Gastroesophageal sphincter (tissue), 4 donors: ENCODE measurements at regions not wholly inside any gene's neighbourhood (a gene's known extent, or its start where the extent isn't known, plus 50 kb on each side); places are given as distances from the start of the nearest gene placed in this dataset.

Experiments used
- ATAC-seq: fragments of 150-250 bp; one replicate; pipeline ENCODE4 v1.9.1; 2016; ENCODE audit warnings: mild to moderate bottlenecking, moderate library complexity
- H3K27ac ChIP-seq, 4 donors: fragments of 200-600 bp; sonication (generic) in 3 of 4; 1 replicate in 3 of 4; 2 replicates in 1 of 4; pipeline ENCODE4 v1.5.1; 2016 to 2019
- H3K27me3 ChIP-seq: fragments of 200-600 bp; sonication (generic); one replicate; pipeline ENCODE4 v1.5.1; 2019
- H3K36me3 ChIP-seq, 2 donors: fragments of 200-600 bp; sonication (generic); one replicate each; pipeline ENCODE4 v1.5.1; 2019; ENCODE audit warnings: control low read depth in 1 of 2
- H3K4me1 ChIP-seq, 3 donors: fragments of 200-600 bp; sonication (generic); 1 replicate in 2 of 3; 2 replicates in 1 of 3; pipeline ENCODE4 v1.5.1; 2016 to 2019; ENCODE audit warnings: control low read depth in 2 of 3
- H3K4me3 ChIP-seq, 2 donors: fragments of 200-600 bp; sonication (generic); one replicate each; pipeline ENCODE4 v1.5.1; 2019; ENCODE audit warnings: mild to moderate bottlenecking in 1 of 2, moderate library complexity in 1 of 2
- H3K9me3 ChIP-seq, 3 donors: fragments of 200-600 bp; sonication (generic); one replicate each; pipeline ENCODE4 v1.5.1; 2017 to 2019; ENCODE audit warnings: control low read depth in 2 of 3
- CTCF ChIP-seq, 4 experiments: fragments of 200-600 bp in 2 of 4; fragments of 450-650 bp in 2 of 4; sonication (generic) in 1 of 4; IDR thresholded peaks; one replicate each; pipeline ENCODE4 v1.5.1; 2017 to 2019; ENCODE audit warnings: antibody characterized with exemption in 4 of 4, mild to moderate bottlenecking in 2 of 4, moderate library complexity in 2 of 4
- EP300 ChIP-seq: sonication (generic); formaldehyde crosslinking; IDR thresholded peaks from one replicate; pipeline ENCODE4 v1.6.1; 2017; ENCODE audit warnings: antibody characterized with exemption, mild to moderate bottlenecking
- POLR2A ChIP-seq, 2 donors: fragments of 450-650 bp; IDR thresholded peaks; one replicate each; pipeline ENCODE4 v1.6.1; 2017; ENCODE audit warnings: antibody characterized with exemption in 2 of 2, mild to moderate bottlenecking in 2 of 2, moderate library complexity in 1 of 2
- POLR2AphosphoS5 ChIP-seq: sonication (generic); formaldehyde crosslinking; IDR thresholded peaks from one replicate; pipeline ENCODE4 v1.6.1; 2017; ENCODE audit warnings: antibody characterized with exemption
- WGBS, 2 donors: methylation state at CpG; one replicate each; pipeline ENCODE4 v1.1.5; 2018; ENCODE audit warnings: low coverage in 1 of 2; 5-methylcytosine and 5-hydroxymethylcytosine counted together

- TF ChIP-seq EP300 (no peak), POLR2A (IDR thresholded peaks at IDR 0.05) (no peak), CTCF (IDR thresholded peaks at IDR 0.05) (no peak), POLR2AphosphoS5 (no peak)
- Histone ChIP-seq H3K27ac (no peak overlapping the region), H3K9me3 (no peaks in the 10 kb centered on the region), H3K27me3 (no peaks in the 10 kb centered on the region), H3K4me3 (no peak overlapping the region), H3K4me1 (no peaks in the 10 kb centered on the region), H3K36me3 (no peaks in the 10 kb centered on the region)
- 36 to 67% methylated on average over 1 of the region's 1 CpG for WGBS, 2 donors
- ATAC-seq = no peak
Observed at GRCh38 chr3:88957711-88958439, 149.5 kb upstream of the EPHA3 start.

- WGBS, 2 donors = 85 to 93% methylated on average over 2 of the region's 3 CpGs
Observed at GRCh38 chr3:88960019-88960418, 147.4 kb upstream of the EPHA3 start.

GRCh38 chr3:88963003-88963402, 144.4 kb upstream of the EPHA3 start:
- Histone ChIP-seq H3K4me1 (no peaks in the 10 kb centered on the region), H3K27me3 (no peaks in the 10 kb centered on the region), H3K4me3 (no peak overlapping the region), H3K36me3 (no peaks in the 10 kb centered on the region), H3K27ac (no peak overlapping the region), H3K9me3 (no peaks in the 10 kb centered on the region)
- no peak for TF ChIP-seq EP300
- TF ChIP-seq POLR2AphosphoS5 = no peak
- TF ChIP-seq POLR2A (IDR thresholded peaks at IDR 0.05) = no peak
- ATAC-seq = no peak

More at GRCh38 chr3:88960019-88960418, 147.4 kb upstream of the EPHA3 start:
- Histone ChIP-seq H3K36me3 (no peaks in the 10 kb centered on the region), H3K27ac (no peak overlapping the region), H3K27me3 (no peaks in the 10 kb centered on the region), H3K4me1 (no peaks in the 10 kb centered on the region), H3K9me3 (no peaks in the 10 kb centered on the region), H3K4me3 (no peak overlapping the region)
- TF ChIP-seq CTCF (IDR thresholded peaks at IDR 0.05) (no peak), POLR2AphosphoS5 (no peak), POLR2A (IDR thresholded peaks at IDR 0.05) (no peak), EP300 (no peak)
- ATAC-seq = no peak

GRCh38 chr3:88979760-88980159, 127.7 kb upstream of the EPHA3 start:
- 82 to 96% methylated on average over 3 of the region's 3 CpGs for WGBS, 2 donors
- H3K4me1 ChIP-seq = no peaks in the 10 kb centered on the region
- H3K9me3 ChIP-seq = peaks cover 0 to 5% (median 0%) of the 10 kb centered on the region in 3 donors

GRCh38 chr3:88983458-88983857, 124.0 kb upstream of the EPHA3 start:
- H3K27me3 ChIP-seq = no peaks in the 10 kb centered on the region
- no peak overlapping the region for H3K4me3 ChIP-seq
- no peaks in the 10 kb centered on the region for H3K9me3 ChIP-seq
- H3K36me3 ChIP-seq = no peaks in the 10 kb centered on the region
- no peak for ATAC-seq
- H3K27ac ChIP-seq = no peak overlapping the region
- TF ChIP-seq EP300 (no peak), POLR2A (IDR thresholded peaks at IDR 0.05) (no peak), POLR2AphosphoS5 (no peak), CTCF (IDR thresholded peaks at IDR 0.05) (no peak)
- H3K4me1 ChIP-seq = no peaks in the 10 kb centered on the region
- 90 to 100% methylated on average over 1 of the region's 1 CpG for WGBS, 2 donors

More at GRCh38 chr3:88979760-88980159, 127.7 kb upstream of the EPHA3 start:
- no peak for ATAC-seq
- no peaks in the 10 kb centered on the region for H3K27me3 ChIP-seq
- no peaks in the 10 kb centered on the region for H3K36me3 ChIP-seq
- TF ChIP-seq POLR2A (IDR thresholded peaks at IDR 0.05) (no peak), CTCF (IDR thresholded peaks at IDR 0.05) (no peak)
- no peak overlapping the region for H3K4me3 ChIP-seq
- no peak overlapping the region for H3K27ac ChIP-seq
